ENCODE measurements at regions not wholly inside any gene's neighbourhood (a gene's known extent, or its start where the extent isn't known, plus 50 kb on each side); places are given as distances from the start of the nearest gene placed in this dataset.
A peak's percentile ranks its signal among the peaks of the same experiment; 100 is the strongest.

DNA sequence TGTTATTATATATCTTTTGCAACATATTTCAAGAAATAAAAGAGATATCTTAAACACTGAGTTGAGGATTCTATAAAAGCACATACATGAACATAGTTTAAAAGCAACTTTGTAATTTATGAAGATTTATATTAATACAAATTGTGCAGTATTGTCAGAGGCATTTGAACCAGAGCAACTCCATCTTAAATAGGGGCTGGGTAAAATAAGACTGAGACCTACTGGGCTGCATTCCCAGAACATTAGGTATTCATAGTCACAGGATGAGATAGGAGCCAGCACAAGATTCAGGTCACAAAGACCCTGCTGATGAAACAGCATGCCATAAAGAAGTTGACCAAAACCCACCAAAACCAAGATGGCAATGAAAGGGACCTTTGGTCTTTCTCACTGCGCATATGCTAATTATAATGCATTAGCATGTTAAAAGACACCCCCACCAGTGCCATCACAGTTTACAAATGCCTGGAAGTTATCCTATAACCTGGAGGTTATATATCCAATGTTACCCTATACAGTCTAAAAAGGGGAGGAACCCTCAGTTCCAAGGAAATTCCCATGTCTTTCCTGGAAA is 320.2 kb downstream of the FAM170A start:
- H3K4me1 Mint-ChIP-seq (ENCODE audit: low read depth) = peaks cover 9% of the 10 kb centered on the region
- DNase-seq (ENCODE audit: low spot score, unreplicated experiment) = no peak
- TF ChIP-seq, protein P1, sequence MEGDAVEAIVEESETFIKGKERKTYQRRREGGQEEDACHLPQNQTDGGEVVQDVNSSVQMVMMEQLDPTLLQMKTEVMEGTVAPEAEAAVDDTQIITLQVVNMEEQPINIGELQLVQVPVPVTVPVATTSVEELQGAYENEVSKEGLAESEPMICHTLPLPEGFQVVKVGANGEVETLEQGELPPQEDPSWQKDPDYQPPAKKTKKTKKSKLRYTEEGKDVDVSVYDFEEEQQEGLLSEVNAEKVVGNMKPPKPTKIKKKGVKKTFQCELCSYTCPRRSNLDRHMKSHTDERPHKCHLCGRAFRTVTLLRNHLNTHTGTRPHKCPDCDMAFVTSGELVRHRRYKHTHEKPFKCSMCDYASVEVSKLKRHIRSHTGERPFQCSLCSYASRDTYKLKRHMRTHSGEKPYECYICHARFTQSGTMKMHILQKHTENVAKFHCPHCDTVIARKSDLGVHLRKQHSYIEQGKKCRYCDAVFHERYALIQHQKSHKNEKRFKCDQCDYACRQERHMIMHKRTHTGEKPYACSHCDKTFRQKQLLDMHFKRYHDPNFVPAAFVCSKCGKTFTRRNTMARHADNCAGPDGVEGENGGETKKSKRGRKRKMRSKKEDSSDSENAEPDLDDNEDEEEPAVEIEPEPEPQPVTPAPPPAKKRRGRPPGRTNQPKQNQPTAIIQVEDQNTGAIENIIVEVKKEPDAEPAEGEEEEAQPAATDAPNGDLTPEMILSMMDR (IDR thresholded peaks at IDR 0.05; ENCODE audit: unreplicated experiment) = no peak
- no peaks in the 10 kb centered on the region for H3K27me3 Mint-ChIP-seq
- no peaks in the 10 kb centered on the region for H3K36me3 Mint-ChIP-seq (ENCODE audit: insufficient read depth)
- no peak overlapping the region for H3K27ac Mint-ChIP-seq
- H3K4me3 Mint-ChIP-seq (ENCODE audit: low read depth) = no peak overlapping the region
- H3K9me3 Mint-ChIP-seq (ENCODE audit: low read depth) = peaks cover 13% of the 10 kb centered on the region

GRCh38 chr5:119951330-119951934 is 322.1 kb downstream of the FAM170A start:
- TF ChIP-seq, protein P1 (IDR thresholded peaks at IDR 0.05; ENCODE audit: unreplicated experiment) = no peak
- peaks cover 10% of the 10 kb centered on the region for H3K9me3 Mint-ChIP-seq (ENCODE audit: low read depth)
- H3K36me3 Mint-ChIP-seq (ENCODE audit: insufficient read depth) = no peaks in the 10 kb centered on the region
- H3K27me3 Mint-ChIP-seq = no peaks in the 10 kb centered on the region
- DNase-seq (ENCODE audit: low spot score, unreplicated experiment) = no peak
- peaks cover 9% of the 10 kb centered on the region for H3K4me1 Mint-ChIP-seq (ENCODE audit: low read depth)
- no peak overlapping the region for H3K4me3 Mint-ChIP-seq (ENCODE audit: low read depth)
- peak overlapping the region; percentile 30 for H3K27ac Mint-ChIP-seq

DNA sequence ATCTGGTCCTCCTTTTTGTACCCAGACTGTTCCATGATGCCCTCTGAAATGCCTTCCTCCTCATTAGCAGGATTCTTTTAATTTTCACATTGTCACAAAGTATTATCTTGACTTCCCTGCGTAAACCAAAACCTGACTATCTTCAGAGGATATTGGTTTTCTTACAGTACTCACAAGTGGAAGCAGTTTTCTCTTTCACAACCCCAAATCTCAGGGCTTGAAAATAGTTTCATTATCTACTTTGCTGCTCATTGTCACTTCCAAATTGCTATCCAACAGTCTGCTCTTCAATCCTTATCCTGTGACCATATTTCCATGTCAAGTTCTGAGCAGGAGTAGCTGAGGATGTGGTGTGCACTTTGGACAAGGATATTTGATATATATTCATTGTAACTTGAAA is 324.1 kb downstream of the FAM170A start:
- Mint-ChIP-seq H3K4me1 (ENCODE audit: low read depth) (peaks cover 9% of the 10 kb centered on the region), H3K9me3 (ENCODE audit: low read depth) (peaks cover 4% of the 10 kb centered on the region), H3K27me3 (no peaks in the 10 kb centered on the region), H3K27ac (no peak overlapping the region), H3K4me3 (ENCODE audit: low read depth) (no peak overlapping the region), H3K36me3 (ENCODE audit: insufficient read depth) (no peaks in the 10 kb centered on the region)
- TF ChIP-seq, protein P1 (IDR thresholded peaks at IDR 0.05; ENCODE audit: unreplicated experiment) = no peak
- DNase-seq (ENCODE audit: low spot score, unreplicated experiment) = no peak

- Mint-ChIP-seq H3K4me1 (ENCODE audit: low read depth) (peaks cover 9% of the 10 kb centered on the region), H3K36me3 (ENCODE audit: insufficient read depth) (no peaks in the 10 kb centered on the region), H3K9me3 (ENCODE audit: low read depth) (peaks cover 4% of the 10 kb centered on the region), H3K4me3 (ENCODE audit: low read depth) (no peak overlapping the region), H3K27ac (no peak overlapping the region), H3K27me3 (no peaks in the 10 kb centered on the region)
- TF ChIP-seq, protein P1 (IDR thresholded peaks at IDR 0.05; ENCODE audit: unreplicated experiment) = no peak
- DNase-seq (ENCODE audit: low spot score, unreplicated experiment) = no peak
These were observed 324.7 kb downstream of the FAM170A start for GRCh38 chr5:119954106-119954505.

DNA sequence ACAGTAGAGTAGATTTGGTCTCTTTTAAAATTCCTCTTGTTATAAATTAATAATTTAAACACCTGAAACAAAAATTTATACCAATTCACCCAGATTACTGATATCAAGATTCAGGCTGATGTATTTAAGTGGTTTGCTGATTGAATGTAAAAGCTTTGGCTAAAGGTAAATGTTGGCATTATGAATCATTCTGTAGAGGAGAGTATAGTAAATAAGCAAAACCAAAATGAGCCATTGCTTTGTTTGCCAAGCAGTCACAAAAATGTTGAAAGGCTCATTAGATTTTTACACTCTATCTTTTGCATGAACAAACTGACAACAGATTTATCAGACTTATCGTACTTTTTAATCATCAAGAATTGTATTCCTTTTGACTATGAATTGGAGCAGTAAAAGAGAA is 332.6 kb downstream of the FAM170A start:
- H3K36me3 Mint-ChIP-seq (ENCODE audit: insufficient read depth) = no peaks in the 10 kb centered on the region
- no peaks in the 10 kb centered on the region for H3K4me1 Mint-ChIP-seq (ENCODE audit: low read depth)
- no peak for DNase-seq (ENCODE audit: low spot score, unreplicated experiment)
- no peak overlapping the region for H3K4me3 Mint-ChIP-seq (ENCODE audit: low read depth)
- TF ChIP-seq, protein P1 (IDR thresholded peaks at IDR 0.05; ENCODE audit: unreplicated experiment) = no peak
- H3K9me3 Mint-ChIP-seq (ENCODE audit: low read depth) = peaks cover 8% of the 10 kb centered on the region
- H3K27ac Mint-ChIP-seq = no peak overlapping the region
- H3K27me3 Mint-ChIP-seq = no peaks in the 10 kb centered on the region

Measured in progenitor cell of endocrine pancreas (in vitro differentiated cells).